Tongue (tissue), 1 donor: ENCODE measurements at regions not wholly inside any gene's neighbourhood (a gene's known extent, or its start where the extent isn't known, plus 50 kb on each side); places are given as distances from the start of the nearest gene placed in this dataset.

ENCODE experiments used
- DNase-seq: peaks from one replicate; pipeline ENCODE4 v3.0.0-alpha.2; 2015

- peak; percentile 94 for DNase-seq
Observed at GRCh38 chr9:107172160-107172978, 110.7 kb upstream of the RAD23B start.

DNA sequence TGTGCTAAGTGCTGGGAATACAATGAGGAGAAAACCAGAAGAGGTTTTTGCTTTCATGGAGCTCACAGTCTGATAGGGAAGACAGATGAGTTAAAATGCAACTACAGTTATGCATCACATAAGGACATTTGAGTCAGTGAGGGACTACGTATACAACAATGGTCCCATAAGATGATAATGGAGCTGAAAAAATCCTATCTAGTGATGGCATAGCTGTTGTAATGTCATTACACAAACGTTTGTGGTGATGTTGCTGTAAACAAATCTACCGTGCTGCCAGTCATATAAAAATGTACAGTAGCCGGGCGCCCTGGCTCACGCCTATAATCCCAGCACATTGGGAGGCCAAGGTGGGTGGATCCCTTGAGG lies 110.1 kb upstream of the RAD23B start:
- no peak for DNase-seq

DNA sequence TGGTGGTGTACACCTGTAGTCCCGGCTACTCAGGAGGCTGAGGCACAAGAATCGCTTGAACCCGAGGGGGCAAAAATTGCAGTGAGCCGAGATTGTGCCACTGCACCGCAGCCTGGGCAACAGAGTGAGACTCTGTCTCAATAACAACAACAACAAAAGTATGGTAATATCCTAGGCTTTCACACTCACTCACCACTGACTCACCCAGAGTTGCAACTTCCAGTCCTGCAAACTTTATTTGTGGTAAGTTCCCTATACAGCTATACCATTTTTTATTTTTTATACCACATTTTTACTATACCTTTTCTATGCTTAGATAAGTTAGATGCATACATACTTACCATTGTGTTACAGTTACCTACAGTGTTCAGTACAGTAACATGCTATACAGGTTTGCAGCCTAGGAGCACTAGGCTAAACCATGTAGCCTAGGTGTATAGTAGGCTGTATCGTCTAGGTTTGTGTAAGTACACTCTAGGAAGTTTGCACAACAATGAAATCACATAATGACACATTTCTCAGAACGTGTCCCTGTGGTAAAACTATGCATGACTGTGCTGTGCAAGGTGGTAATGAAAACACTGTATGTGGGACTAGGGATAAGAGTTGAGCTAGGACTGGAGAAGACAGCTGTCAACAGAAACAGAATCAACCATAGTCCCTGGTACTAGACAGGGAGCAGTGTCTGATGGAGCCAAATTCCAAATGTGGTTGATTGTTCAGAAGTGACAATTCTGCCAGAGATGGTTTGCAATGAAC lies 109.5 kb upstream of the RAD23B start:
- no peak for DNase-seq

DNA sequence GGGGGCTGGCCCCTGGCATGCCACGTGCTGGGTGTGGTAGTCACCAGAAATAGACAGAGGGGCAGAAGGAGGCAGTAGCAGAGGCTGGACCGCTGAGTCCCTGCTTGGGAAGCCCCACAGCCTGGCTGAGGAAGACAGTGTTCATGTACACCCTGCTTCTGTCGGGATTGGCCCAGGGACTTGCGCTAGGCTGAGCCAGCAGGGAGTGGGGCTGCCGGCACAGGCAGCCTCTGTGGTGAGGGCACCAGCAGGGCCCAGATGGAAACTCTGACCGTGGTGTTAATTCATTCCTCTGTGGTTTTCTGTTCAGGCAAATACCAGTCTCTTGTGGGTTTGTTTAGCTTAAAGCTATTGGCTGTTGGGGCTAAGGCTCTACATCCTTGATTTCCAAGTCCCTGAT lies 108.6 kb upstream of the RAD23B start:
- no peak for DNase-seq

DNA sequence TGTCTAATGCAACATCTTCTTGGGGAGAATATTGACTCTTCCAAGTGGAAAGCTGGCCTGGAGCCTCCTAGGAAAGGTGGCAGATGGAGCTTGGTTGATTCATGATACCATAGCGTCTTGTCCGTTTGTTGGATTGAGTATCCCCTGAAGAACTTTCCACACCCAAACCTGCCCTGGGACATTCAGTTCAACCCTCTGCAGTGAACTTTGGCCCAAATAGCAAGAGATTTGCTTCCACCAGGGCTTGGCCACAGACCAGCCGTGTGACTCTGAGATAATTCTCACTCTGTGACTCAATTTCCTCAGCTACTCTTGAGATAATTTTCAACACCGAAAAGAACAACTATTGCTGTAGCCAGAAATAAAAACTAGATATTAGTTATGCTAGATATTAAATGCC lies 108.0 kb upstream of the RAD23B start:
- DNase-seq, result no peak

DNA sequence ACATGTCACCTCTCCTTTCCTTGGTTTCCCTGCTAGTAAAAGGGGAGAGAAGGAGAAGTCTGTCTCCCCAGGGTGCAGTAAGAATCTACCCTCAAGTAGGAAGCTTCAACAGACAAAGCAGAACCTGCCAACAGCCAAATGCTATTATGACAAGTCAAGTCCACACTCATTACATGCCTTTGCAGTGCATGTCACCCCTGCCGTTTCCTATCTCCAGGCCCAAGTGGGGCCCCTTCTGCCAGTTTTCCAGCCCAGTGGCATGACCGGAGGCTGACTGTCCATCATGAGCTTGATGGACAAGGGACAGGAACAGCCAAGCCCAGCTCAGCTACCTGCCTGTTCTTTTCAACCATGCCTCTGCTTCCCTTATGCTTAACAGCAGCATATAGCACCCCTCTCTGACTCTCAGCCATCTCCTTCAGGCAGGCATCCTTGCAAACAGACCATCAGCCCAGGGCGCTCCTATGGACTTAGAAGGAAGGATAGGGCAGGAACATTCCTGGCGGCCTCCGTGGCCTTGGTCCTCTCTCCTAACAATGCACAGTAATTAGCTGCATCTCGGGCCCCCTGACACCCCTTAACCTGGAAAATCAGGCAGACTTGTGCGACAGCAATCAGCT lies 107.2 kb upstream of the RAD23B start:
- no peak for DNase-seq

DNA sequence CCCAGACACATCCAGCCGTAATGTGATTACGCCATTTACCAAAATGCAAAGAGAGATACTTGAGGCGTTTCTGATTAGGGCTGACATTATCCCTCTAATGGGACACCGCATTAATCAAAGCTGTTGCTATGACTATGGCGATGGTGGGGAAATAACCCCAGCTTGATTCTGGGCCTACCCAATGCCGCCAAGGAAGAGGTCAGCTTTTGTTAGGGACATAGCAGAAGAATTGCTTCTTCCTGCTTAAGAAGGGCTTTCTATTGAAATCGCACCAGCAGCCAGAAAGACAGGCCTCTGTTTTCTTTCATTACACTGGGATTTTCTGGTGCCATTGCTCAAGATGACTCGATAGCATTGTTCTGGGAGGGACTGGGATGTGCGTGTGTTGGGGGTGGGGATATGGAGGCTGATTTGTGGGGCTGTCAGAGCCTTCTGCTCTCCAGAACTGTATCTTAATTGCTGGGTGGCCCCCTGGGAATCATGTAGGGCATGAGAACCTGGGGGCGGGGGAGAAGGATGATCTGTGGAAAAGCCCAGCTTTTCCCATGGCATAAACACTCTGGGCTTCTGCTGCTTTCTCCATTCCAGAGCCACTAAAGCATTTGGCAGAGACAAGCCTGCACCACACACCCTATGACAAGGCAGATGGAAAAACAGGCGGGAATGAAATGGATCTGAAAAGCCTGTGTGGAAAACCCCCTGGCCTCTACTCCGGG lies 106.5 kb upstream of the RAD23B start:
- peak; percentile 83 for DNase-seq

- DNase-seq, result no peak
Observed at GRCh38 chr9:107177243-107177839, 105.7 kb upstream of the RAD23B start.

DNA sequence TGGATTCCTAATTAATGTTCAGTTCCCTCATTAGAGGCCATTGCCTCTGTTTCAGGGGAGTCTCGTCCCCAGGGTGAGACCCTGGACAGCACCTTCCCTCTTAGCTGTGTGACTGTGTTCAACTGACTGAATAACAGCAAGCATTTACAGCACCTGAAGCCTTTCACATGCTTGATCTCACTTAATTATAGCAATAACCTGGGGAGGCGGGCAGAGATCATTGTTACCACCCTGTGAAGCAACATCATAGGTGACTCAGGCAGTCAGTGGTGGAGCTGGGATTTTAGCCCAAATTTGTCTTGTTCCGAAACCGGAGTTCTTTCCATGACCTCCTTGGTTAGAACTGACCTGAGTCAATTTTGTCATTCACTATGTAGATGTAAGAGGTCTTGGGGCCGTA lies 105.2 kb upstream of the RAD23B start:
- no peak for DNase-seq

- no peak for DNase-seq
Observed at GRCh38 chr9:107178293-107178692, 104.8 kb upstream of the RAD23B start.

DNA sequence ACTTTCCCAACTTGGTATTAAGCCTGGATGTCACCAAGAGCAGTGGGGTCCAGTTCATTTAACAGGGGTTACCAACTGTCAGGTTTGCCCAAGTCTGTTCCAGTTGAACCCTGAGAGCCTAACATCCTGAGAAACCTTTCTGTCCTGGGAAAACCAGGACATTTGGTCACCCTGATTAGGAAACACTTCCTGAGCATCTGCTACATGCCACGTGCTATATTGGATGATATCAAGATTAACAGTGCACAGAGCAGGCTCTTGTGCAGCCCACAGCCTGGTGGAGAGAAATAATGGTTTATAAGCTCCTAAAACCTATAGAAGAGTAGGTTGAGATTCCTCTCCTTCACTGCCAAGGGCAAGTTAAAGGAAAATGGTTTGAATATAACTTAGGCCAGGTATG lies 102.9 kb upstream of the RAD23B start:
- no peak for DNase-seq

DNA sequence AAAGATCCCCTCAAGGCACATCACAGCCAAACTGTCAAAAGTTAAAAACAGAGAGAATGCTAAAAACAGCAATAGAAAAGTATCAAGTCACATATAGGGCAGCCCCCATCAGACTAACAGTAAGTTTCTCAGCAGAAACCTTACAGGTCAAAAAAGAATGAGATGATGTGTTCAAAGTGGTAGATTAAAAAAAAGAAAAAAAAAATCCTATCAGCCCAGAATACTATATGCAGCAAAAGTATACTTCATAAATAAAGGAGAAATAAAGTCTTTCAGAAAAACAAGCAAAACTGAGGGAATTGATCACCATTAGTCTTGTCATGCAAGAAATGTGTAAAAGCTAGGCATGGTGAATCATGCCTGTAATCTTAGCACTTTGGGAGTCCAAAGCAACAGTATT lies 99.9 kb upstream of the RAD23B start:
- no peak for DNase-seq

DNA sequence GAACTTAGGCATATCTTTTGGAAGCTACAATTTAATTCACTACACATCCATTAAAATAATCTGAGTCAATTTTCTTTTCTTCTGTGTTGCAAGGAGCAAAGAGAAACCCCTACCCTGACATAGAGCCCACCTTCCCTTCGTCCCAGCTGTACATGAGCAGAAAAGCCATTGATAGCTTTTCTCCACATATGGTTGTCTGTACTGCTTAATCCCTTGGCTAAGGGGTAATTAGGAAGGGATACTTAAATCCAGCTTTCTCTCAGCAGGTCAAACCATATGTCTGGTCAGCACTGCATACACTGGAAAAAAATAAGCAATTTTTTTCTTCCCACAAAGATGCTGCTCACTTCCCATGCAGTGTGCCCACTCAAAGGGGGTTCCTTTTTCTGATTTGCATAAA lies 94.7 kb upstream of the RAD23B start:
- DNase-seq, result no peak

DNA sequence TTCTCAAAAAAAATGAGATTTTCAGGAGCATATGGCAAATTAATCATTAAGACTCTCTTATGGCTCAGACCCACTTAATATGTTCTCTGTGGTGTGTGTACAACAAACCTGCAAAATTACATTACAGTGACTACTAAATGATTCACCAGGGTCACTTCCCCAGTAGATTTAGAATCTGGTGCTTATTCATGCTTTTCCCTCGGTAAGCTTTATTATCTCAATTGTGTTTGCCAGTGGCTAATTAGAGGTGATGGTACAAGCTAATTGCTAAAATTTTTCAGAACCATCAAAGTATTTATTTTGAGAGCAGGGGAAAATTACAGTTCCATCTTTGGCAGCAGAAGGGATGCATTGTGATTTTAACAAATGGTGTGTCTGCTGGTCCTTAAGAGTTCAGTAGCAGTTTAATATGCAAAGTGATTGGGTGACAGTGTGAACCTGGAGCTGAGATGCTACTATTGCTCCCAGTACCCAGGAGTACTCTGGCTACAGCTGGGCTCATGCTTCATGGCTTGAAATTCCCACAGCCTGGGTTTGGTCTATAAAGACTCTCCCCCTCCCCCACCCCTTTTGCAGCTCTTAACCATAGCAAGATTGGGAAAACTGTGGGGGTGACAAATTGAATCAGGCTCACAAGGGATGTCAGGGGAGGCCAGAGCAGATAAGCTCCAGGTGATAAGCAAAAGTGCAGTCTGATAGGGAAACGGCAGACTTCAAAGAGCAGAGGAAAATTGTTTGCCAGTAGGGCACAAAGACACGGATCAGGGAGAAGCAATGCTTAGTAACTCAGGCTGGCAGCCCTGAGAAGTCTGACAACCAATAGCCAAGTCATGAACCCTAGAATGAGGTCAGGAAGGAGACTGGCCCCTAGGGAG lies 92.8 kb upstream of the RAD23B start:
- no peak for DNase-seq

DNA sequence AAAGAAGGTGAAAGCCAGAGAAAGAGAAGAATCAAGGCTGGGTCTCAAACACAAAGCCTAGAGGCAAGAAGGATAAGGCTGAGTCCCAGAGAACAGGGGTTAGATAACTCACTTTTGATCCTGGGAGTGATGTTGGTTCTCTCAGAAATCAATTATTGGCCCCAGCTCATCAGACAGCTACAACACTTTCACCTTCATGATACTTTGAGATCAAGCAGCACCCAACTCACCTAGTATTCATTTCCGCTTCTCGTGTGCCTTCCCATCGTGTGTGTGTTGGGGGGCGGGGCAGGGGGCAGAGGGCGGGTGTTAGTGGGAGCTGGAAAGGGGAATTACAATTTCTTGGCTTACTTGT lies 92.2 kb upstream of the RAD23B start:
- no peak for DNase-seq

DNA sequence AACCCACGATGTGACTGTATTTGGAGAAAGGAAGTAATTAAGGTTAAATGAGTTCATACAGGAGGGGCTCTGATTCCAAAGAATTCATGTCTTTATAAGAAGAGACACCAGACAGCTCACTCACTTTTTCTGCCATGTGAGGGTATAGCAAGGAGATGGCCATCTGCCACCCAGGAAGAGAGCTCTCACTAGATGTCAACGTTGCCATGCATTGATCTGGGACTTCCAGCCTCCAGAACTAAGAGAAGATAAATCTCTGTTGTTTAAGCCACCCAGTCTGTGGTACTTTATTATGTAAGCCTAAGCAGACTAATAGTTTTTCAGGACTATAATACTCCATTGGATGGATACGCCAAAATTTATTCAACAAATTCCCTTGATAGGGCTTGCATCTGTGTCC lies 89.8 kb upstream of the RAD23B start:
- DNase-seq, result no peak

DNA sequence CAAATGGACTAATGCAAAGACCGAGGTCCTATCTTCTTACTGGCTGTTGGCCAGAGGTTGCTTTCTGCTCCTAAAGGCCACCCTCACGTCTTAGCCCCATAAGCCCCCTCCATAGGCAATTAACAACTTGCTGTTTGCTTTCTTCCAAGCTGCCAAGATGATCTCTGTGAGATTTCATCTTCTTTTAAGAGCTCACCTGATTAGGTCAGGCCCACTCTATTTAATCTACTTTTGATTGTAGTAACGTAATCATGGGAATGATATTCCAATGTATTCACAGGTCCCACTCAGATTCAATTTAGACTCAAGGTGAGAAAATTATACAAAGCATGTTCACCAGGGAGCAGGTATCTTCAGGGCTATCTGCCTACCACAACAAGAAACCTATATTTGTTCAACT lies 84.4 kb upstream of the RAD23B start:
- DNase-seq, result no peak

GRCh38 chr9:107208121-107208520 lies 75.0 kb upstream of the RAD23B start:
- no peak for DNase-seq

GRCh38 chr9:107210775-107211174 lies 72.3 kb upstream of the RAD23B start:
- DNase-seq, result no peak

DNA sequence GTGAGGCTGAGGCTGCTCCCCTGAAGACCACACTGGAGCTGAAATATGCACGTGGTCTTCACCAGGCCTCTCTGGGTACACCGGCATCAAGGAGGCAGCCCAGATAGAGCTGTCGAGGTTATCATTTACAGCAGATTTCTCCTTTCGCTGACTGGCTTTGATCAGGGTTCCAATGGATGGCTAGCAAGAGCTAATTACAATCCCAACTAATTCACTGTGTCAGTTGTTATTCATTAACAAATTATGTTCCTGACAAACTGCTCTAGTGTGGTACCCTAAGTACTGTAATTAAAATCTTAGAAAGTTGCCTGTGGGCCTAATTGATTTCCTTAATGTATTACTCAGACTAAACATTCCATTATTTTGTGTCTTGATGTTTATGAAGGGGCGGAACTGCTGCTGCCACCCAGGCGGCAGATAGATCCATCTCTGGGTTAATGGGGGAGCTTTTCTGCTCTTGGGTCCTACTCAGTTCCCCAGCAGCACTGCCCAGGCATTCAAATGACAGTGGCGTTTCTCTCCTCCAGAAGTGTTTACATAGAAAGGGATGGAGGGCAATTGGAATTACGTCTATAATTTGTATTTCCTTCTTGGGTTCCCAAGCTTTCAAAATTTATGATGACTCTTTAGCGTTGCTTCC lies 71.7 kb upstream of the RAD23B start:
- DNase-seq, result no peak

DNA sequence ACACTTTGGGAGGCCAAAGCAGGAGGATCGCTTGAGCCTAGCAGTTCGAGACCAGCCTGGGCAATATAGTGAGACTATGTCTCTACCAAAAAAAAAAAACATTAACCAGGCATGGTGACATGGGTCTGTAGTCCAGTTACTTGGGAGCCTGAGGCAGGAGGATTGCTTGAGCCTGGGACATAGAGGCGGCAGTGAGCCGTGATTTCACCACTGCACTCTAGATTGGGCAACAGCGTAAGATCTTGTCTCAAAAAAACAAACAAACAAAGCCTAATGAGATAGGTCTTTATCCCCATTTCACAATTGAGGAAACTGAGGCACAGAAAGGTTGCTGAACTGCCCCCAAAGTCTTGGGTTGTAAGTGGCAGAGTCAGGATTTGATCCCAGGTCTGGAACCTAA lies 70.5 kb upstream of the RAD23B start:
- DNase-seq, result no peak
